Hematopoietic multipotent progenitor cell (in vitro differentiated cells): ENCODE measurements at regions not wholly inside any gene's neighbourhood (a gene's known extent, or its start where the extent isn't known, plus 50 kb on each side); places are given as distances from the start of the nearest gene placed in this dataset.

ENCODE experiments used
- DNase-seq, 3 donors: peaks; one replicate each; pipeline ENCODE4 v3.0.0-alpha.2; 2011 to 2015; ENCODE audit warnings: low read depth in 2 of 3, low spot score in 2 of 3

DNA sequence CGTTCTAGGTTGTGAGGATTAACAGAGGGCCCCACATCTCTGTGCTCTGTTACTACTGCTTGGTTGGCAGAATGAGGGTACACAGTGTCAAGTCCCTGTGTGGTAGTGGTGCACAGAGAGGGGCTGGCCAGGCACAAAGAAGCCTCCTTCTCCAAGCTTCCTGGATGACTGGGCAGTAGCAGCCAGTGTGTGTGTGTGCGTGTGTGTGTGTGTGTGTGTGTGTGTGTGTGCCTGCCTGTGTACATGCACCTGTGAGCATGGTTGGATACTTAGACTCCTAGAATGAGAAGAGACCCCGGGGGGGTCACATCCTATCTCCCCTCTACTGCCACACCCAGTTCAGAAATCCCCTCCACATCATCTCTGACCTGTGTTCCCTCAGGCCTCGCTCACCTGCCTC lies 146.7 kb upstream of the UNC5B start:
- DNase-seq = no peak

DNA sequence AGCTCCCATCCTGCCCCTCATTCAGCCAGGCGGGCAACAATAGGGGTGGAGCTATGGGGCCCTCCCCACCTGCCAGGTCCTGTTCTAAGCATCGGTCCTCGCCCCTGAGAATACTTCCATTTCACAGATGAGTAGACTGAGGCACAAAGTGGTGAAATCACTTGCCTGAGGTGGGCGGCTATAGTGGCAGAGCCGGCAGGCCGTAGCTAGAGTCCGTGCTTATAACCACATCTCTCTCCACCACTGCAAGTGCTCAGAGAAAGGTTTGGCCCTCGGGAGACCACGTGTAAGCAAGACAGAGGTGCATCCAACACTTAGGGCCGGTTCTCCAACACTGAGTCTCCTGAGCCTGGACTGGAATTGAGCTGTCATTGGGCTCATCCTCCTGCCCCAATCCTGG lies 145.8 kb upstream of the UNC5B start:
- DNase-seq = no peak

DNA sequence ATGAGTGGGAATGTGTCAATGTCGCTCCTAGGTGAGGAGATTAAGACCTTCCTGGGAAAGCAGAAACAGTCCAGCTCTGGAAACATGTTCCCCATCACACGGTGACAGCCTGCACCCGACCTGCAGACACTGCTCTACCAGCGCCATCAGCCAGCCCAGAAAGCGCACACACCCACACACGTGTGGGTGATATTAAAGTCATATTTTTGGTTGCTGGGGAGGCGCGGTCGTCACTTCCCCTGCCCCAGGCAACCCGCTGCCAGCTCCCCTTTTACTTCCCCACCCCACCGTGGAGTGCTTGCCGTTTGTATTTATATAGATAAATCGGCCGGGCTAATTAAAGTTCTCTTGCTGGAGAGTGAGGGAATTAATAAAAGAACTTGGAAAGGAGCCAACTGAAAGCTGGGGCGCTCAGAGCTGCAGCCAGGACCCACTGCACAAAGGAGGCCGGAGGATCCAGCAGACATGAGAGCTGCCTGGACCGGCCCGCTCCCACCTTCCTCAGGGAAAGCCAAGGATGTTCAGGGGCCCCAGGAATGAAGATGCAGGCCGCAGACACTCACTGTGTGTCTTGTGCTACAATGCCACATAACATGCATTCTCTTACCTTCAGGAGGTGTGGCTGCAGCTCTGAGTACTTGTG lies 145.2 kb upstream of the UNC5B start:
- DNase-seq = peak in 2 of 3 donors; percentile 15 to 48

DNA sequence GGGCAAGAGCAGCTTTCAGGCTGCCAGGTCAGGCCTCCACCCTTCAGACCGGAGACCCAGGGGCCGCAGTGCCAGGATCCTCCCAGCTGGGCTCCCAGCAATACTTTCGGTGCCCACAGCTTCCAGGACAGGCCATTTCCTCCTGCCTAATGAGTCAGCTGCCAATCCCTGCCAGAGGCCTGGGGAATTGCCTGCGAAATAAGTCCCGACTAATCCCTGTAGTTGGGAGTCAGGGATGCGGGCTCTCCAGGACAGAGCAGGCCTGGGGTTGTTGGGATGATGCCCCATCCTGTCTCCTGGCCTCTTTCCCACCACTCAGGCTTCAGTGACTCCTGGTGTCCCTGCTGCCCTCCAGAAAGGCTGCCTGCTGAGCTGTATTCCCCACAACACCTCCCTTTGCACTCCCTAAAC lies 143.5 kb upstream of the UNC5B start:
- DNase-seq = no peak

DNA sequence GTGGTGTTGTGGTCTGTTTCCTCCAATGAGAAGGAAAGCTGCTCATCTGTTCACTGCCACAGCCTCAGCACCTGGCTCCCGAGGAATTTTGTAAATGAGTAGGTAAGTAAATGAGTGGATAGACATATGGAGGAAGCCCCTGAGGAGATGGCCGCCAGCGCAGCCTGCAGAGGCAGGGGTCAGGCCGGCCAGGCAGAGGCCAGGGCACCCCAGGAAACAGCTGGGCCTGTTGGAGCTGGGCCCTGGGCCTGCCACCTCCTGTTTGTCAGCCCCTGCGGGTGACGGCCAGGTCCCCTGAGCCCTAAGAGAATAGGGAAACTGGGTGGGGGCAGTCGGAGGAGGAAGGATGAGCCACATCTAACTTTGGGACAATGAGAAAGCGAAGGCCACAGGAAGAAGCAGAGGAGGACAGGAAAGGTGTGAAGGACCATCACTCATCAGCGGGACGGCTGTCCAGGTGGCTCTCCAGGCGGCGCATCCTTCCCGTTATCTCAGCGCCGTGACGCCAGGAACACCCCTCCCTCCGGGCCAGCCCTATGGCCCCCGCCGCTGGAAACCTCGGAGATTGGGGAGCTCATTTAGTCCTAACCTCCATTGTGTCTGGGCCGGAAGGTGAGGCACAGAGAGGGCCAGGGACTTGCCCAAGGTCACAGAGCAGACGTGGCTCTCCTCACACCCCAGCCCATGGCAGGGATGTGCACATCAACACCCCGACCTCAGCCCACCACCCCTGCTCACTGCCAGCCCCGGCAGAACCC lies 142.3 kb upstream of the UNC5B start:
- peak in 1 of 3 donors; percentile 6 for DNase-seq

DNA sequence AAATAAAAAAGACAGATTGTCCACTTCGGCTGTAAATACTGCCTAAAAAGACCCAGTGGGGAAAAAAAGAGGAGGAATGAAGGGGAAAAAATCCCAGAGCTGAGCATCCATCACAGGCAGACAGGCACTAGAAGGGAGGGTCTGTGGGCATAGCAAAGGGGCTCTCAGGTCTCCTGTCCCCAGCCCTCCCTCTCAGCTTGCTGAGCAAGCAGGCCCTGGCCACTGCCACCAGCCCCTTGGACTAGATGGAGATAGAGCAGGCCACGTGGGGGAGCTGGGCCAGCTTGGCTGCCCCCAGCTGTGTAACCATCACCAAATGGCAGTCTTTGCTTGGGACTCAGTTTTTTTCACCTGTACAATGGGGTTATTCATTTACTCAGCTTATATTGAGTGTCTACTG lies 141.6 kb upstream of the UNC5B start:
- no peak for DNase-seq

DNA sequence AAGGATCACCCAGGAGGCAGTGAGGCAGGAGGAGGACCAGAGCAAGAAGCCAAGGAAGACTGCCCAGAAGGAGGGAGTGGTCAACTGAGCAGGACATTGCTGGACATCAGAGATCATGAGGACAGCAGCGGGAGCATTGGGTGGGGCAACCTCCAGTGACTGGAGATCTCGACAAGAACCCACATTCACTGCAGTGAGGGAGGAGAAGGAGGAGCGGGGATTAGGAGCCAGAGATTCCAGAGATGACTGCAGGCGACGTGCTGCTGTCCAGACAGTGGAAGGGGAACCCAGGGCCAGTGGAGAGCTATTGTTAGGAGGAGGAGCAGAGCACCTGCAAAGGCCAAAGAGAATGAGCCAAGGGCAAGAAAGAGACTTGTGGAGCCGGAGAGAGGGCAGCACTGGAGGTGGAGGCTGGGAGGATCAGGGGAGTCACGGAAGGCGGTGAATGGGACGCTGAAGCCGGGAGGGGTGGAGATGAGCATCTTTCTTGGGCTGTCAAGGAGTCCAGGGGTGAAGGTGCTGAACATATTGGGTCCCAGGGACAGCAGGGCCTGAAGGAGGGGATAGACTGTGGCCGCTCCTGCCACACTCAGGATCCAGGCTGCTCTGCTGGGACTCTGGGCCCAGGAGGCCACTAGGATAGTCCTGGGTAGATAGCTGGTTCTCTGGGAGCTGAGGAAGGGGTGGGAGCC lies 140.1 kb upstream of the UNC5B start:
- no peak for DNase-seq

DNA sequence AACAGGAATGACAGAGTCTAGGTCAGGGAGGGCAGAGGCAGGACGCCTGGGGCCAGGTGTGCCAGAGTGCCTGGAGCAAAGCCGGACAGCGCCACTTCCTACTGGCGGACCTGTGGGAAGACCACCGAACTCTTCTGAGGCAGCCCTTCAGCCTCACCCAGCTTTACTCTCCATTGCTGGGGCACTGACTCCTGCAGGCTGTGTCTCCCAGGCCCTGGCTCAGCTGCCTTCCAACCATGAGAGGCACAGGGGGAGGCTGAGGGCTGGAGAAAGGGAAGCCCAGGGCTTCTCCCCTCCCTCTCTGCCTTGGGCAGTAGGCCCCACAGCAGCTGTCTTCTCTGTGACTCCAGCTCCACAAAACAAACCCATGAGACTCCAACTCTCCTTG lies 139.6 kb upstream of the UNC5B start:
- no peak for DNase-seq

DNA sequence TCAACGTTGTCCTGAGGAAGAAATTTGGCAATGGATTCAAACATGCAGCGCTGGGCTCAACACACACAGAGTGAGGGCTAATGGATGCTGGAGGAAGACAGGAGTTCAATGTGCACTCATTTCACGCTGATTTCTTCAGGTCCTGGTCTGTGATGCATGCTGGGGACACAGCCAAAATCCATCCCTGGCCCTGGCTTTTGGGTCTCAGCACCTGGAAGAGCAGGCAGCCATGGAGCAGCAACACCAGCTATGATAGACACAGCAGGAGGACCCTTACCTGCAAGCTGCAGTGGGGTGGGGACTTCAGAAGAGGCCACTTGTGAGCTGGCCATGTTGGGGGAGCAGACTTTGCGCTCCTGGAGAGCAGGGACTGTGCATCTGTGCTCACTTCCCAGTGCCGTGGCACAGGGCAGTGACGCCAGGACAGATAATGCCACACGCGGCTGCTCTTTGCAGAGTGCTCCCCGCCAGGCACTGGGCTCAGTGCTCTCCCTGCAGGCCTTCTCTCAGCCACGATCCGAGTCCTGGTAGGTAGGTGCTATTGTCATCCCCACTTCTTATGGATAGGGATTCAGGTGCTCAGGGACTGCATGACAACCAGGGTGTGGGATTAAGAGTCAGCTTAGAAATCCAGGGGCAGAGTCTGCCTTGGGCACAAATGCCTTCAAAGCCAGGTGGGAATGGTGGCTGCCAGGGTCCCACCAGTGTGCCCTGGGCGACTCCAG lies 138.8 kb upstream of the UNC5B start:
- DNase-seq = no peak

DNA sequence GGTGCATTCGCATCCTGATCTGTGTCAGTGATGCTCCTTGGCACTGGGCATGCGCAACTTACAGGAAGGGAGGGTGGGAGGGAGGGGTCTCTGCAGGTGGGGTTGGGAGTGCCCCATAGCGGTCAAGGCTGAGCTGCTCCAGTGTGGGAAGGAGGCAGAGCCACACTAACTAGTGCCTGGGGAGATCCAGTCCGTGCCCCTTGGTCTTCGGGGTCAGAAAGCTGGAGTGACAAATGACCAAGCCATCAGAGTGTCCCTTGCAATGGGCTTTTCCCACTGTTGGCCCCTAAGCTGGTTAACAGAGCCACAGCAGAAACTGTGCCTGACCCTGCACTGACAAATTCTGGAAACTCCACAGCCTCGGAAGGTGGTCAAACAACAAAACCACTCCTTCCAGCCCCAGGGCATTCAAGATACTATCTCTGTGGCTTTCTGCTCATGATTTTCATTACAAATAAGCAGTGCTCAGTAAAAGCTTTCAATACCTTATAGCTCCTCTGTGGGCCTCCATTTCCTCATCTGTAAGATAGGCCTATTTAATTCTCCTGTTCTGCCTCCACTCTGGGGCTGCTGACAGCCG lies 138.1 kb upstream of the UNC5B start:
- no peak for DNase-seq

DNA sequence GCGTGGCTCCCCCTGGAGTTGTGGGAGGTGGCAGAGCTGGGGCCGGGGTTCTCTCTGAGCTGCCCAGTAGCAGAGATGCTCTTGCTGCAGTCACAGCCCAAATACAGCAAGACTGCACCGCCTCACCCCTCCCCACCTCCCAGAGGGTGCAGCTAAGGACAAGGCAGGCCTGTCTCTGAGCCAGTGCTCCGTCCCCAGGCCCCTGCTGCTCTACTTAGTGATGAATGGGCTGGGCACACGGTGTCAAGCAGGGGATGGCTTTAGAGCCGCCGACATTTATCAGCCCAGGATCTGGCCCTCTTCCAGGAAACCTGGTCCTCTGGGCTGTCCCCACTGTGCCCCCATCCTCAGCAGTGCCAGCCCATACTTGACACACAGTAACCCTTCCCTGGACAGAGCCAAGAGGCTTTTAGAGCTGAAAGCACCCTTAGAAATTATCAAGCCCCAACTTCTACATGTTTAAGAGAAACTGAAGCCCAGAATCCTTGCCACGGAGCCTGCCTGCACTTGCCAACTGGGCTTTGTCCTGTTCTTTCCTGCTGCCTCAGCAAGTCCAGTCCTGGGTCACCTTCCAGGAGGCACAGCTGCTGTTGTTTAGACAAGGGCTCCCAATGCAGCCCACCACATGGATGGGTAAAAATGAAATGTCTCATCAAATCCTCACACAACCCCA lies 137.1 kb upstream of the UNC5B start:
- no peak for DNase-seq

DNA sequence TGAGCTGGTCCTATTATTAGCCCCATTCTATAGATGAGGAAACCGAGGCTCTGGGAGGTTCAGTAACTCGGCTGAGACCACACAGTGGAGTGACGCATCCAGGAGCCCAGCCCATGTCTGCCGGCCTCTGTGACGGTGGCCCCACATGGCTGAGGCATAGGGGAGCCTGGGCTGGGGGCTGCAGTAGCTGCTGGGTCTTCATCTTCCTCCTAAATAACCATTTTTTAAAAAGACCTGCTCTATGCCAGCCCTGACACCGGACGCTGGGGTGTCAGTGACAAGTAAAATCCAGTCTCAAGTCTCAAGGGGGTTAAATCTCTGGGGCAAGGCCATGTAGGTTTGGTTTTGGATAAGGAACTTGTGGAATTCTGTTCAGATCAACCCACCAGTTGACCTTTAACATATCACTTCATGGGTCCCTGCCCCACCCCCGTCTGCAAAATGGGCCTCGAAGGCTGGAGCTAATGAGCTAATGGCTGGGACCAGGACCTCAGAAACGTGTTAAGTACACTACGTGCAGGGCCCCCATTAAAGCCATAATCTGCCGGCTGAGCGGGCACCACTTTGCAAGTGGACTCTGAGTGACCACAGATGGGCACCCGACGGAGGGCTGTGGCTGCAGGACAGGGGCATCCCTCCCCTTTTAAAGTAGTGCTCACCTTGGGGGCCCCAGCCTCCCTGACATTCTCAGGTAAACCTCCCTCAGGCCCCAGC lies 136.5 kb upstream of the UNC5B start:
- DNase-seq = no peak

DNA sequence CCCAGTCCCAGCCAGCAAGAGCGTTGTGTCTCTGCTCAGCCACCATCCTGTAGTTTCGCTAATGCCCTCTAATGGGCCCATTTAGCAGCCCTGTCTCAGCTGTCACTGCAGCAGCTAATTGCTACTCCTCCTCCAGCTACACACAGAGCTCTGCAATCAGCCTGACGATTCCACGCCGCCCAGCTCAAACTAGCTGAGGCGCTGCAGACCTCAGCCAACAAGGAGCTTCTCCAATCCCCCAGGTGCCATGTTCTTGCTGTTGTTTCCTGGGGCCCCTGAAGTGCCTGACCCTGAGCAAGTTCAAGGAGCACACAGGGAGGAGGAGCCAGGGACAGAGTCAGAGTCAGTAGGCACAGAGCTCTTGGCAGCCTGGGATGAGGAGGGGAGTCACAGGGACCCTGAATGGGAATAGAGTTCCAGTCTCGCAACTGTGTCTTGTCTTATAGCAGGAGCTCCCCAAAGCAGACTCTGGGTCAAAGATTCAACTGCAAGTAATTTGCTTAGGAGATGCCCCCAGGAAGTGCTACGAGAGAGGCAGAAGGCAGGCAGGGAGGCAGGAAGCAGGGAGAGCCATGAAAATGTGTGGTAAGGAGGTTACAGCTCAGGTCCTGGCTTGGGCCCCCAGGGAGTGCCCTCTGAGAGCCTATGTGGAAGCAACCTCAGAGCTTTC lies 135.8 kb upstream of the UNC5B start:
- DNase-seq = no peak

DNA sequence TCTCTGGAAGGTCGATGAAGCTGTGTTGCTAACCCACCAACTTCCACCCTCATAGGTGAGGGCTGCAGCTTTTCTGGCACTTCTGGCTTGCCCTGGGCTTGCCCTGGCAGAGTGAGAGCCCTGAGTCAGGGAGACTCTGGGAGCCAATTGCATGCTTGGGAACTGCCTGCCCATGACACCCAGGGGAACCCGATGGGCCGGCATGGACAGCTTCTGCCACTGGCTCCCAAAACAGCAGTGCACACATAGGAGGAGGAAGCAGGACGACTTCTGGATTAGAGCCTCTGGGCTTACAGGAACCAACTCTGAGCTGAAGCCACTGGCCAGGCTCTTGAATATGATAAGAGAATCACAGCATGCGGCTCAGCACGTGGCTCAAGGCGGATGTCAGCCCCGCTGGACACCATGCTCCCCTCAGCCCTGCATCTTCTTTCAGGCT lies 135.2 kb upstream of the UNC5B start:
- DNase-seq = no peak

DNA sequence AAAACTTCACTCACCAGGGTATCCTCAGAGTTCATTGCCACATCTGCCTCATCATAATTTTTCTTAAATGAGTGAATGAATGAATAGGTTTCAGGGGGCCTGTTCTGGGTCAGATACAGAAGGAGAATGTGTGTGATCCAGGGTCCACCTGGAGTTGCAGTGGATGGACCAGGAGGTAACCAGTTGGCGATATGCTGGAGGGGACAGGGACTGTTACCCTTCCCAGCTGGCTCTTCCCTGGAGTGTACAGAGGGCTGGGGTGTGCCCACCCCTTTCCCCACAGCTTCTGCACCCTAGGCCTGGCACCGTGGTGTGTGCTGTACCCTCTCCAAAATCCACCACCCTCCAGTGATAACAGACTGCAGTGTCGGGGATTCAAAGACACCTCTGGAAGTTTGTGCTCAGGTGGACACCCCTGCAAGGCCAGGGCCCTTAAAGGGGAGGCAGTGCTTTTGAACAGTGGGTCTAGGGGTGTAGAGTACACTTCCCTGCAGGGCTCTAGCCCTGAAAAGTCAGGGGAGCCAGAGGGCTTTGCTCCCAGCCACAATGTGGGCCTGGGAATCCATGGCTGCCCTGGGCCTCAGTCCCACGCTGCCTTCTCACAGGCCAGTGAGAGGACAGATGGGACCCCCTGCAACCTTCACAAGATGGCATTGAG lies 134.4 kb upstream of the UNC5B start:
- no peak for DNase-seq

DNA sequence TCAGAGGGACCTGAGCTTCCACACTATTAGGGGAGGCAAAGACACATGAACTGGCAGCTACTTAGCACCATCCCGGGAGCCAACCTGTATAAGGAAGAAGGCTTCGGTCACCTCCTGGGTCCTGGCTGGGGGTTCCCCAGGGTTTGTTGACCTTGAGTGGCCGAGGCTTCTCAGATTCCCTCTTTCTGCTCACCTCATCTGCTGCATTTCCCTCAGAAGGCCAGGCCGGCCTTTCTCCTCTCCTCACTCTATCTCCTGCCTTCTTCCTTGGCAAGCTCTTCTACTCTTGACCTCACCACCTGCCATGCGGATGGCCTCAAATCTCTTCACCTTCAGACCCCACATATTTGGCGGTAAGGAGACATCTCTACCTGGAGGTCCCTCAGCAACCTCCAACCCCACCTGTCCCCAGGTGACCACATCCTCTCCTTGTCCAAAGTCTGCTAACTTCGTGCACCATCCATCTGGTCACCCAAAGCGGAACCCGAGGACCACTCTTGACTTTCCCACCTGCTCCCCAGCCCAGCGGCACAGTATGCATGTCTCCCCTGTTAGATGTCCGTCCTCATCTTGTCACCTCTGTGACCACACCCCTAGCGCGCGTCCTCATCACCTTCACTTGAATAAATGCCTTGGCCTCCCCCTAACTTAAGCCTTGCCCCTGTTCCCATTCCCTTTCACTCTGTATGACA lies 133.8 kb upstream of the UNC5B start:
- DNase-seq = no peak

DNA sequence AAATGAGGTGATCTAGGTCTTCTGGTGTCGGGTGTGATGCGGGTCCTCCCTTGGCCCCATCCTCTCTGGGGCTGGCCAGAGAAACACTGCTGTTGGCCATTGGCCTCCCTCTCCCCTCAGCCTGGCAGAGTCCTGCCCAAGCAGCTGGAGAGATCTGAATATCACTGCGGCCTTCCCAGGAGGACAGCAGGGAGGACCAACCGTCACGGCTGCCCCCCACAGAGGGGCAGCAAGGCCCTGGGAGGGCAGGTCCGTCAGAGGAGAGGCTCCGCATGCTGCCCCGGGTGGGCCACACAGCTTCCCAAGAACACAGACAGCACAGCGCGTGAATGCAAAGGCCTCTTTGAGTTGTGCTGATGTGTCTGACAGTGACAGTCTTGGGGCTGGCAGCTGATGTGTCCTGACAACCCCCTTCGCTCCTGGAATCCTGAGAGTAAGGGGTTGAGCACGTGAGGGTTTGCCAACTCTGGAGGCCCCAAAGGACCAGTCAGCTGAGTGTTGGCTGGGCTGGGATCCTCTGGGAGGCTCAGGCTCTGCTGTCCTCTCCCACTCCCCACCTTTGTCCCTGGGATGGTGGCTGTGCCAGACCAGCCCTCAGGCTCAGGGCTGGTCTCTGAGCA lies 132.5 kb upstream of the UNC5B start:
- no peak for DNase-seq
